ENCODE measurements at regions not wholly inside any gene's neighbourhood (a gene's known extent, or its start where the extent isn't known, plus 50 kb on each side); places are given as distances from the start of the nearest gene placed in this dataset.

GRCh38 chr2:136219963-136220362 lies 102.0 kb upstream of the CXCR4 start:
- TF ChIP-seq GATA2 (IDR thresholded peaks at IDR 0.05; ENCODE audit: low read depth, low read length) (no peak), GATA3 (IDR thresholded peaks at IDR 0.05; ENCODE audit: low read depth, low read length) (no peak)

All from SH-SY5Y (cell line).